Esophagus muscularis mucosa (tissue), 3 donors: ENCODE measurements at regions not wholly inside any gene's neighbourhood (a gene's known extent, or its start where the extent isn't known, plus 50 kb on each side); places are given as distances from the start of the nearest gene placed in this dataset.

ENCODE experiments used
- POLR2A ChIP-seq: fragments of 450-650 bp; IDR thresholded peaks from one replicate; pipeline ENCODE4 v1.6.1; 2017; ENCODE audit warnings: antibody characterized with exemption, moderate library complexity, mild to moderate bottlenecking, low read depth
- TF ChIP-seq, protein P1 (sequence below), 3 experiments: fragments of 200-600 bp in 2 of 3; fragments of 450-650 bp in 1 of 3; sonication (generic) in 2 of 3; IDR thresholded peaks; one replicate each; pipeline ENCODE4 v1.5.1; 2017 to 2019; ENCODE audit warnings: antibody characterized with exemption in 3 of 3, mild to moderate bottlenecking in 2 of 3, moderate library complexity in 1 of 3

DNA sequence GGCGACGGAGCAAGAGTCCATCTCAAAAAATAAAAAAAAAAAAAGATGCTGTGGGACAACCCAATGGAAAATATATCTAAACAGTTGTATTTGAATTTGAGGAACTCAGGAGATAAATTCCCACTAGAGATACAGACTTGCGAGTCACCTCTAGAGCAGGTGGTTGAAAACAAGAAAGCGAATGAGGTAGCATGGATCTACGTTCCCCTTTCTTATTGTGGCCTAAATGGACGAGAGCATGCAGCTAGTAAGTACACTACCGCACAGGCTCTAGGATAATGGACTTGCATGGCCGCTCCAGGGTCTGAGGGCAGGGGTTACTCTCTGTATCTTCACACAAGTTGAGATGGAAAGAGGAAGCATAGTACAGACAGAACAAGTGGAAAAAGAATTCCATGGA is 63.5 kb upstream of the TGFBR2 start:
- TF ChIP-seq POLR2A = no peak
- TF ChIP-seq, protein P1, sequence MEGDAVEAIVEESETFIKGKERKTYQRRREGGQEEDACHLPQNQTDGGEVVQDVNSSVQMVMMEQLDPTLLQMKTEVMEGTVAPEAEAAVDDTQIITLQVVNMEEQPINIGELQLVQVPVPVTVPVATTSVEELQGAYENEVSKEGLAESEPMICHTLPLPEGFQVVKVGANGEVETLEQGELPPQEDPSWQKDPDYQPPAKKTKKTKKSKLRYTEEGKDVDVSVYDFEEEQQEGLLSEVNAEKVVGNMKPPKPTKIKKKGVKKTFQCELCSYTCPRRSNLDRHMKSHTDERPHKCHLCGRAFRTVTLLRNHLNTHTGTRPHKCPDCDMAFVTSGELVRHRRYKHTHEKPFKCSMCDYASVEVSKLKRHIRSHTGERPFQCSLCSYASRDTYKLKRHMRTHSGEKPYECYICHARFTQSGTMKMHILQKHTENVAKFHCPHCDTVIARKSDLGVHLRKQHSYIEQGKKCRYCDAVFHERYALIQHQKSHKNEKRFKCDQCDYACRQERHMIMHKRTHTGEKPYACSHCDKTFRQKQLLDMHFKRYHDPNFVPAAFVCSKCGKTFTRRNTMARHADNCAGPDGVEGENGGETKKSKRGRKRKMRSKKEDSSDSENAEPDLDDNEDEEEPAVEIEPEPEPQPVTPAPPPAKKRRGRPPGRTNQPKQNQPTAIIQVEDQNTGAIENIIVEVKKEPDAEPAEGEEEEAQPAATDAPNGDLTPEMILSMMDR (IDR thresholded peaks at IDR 0.05) = no peak
